Loucy (cell line): ENCODE measurements at regions not wholly inside any gene's neighbourhood (a gene's known extent, or its start where the extent isn't known, plus 50 kb on each side); places are given as distances from the start of the nearest gene placed in this dataset.

ENCODE experiments used
- EZH2phosphoT487 ChIP-seq: fragments of 200-600 bp; IDR thresholded peaks from 2 replicates; pipeline ENCODE4 v1.6.1; 2018; ENCODE audit warnings: antibody characterized with exemption, mild to moderate bottlenecking, moderate library complexity, borderline replicate concordance
- TF ChIP-seq, protein P1 (sequence below): fragments of 200-600 bp; sonication (generic); conservative IDR thresholded peaks from 2 replicates; pipeline ENCODE4 v1.5.1; 2014; ENCODE audit warnings: mild to moderate bottlenecking, antibody characterized with exemption, low read length

GRCh38 chr1:229970714-229971113, 96.3 kb upstream of the GALNT2 start:
- TF ChIP-seq, protein P1, sequence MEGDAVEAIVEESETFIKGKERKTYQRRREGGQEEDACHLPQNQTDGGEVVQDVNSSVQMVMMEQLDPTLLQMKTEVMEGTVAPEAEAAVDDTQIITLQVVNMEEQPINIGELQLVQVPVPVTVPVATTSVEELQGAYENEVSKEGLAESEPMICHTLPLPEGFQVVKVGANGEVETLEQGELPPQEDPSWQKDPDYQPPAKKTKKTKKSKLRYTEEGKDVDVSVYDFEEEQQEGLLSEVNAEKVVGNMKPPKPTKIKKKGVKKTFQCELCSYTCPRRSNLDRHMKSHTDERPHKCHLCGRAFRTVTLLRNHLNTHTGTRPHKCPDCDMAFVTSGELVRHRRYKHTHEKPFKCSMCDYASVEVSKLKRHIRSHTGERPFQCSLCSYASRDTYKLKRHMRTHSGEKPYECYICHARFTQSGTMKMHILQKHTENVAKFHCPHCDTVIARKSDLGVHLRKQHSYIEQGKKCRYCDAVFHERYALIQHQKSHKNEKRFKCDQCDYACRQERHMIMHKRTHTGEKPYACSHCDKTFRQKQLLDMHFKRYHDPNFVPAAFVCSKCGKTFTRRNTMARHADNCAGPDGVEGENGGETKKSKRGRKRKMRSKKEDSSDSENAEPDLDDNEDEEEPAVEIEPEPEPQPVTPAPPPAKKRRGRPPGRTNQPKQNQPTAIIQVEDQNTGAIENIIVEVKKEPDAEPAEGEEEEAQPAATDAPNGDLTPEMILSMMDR: no peak
- TF ChIP-seq EZH2phosphoT487: no peak
